ENCODE measurements at regions not wholly inside any gene's neighbourhood (a gene's known extent, or its start where the extent isn't known, plus 50 kb on each side); places are given as distances from the start of the nearest gene placed in this dataset.

- DNase-seq (ENCODE audit: low spot score), result no peak
- in situ Hi-C loops (cut with MboI; ENCODE audit: low pct_unique_long_range_greater_than_20kb, low sequenced_read_pairs, unreplicated experiment), result no loop called here
- TF ChIP-seq CTCF (IDR thresholded peaks at IDR 0.05; ENCODE audit: extremely low read depth, insufficient read depth, missing control alignments), result no peak
Measured at GRCh38 chr4:184315675-184316359, 98.1 kb upstream of the ENPP6 start.

GRCh38 chr4:184313702-184314659 is 96.3 kb upstream of the ENPP6 start:
- TF ChIP-seq CTCF (IDR thresholded peaks at IDR 0.05; ENCODE audit: extremely low read depth, insufficient read depth, missing control alignments), result no peak
- DNase-seq (ENCODE audit: low spot score), result peak; percentile 77
- in situ Hi-C loops (cut with MboI; ENCODE audit: low pct_unique_long_range_greater_than_20kb, low sequenced_read_pairs, unreplicated experiment), result no loop called here

GRCh38 chr4:184313058-184313581 is 95.4 kb upstream of the ENPP6 start:
- DNase-seq (ENCODE audit: low spot score), result no peak
- in situ Hi-C loops (cut with MboI; ENCODE audit: low pct_unique_long_range_greater_than_20kb, low sequenced_read_pairs, unreplicated experiment), result no loop called here
- TF ChIP-seq CTCF (IDR thresholded peaks at IDR 0.05; ENCODE audit: extremely low read depth, insufficient read depth, missing control alignments), result no peak

- TF ChIP-seq CTCF (IDR thresholded peaks at IDR 0.05; ENCODE audit: extremely low read depth, insufficient read depth, missing control alignments), result no peak
- DNase-seq (ENCODE audit: low spot score), result no peak
- in situ Hi-C loops (cut with MboI; ENCODE audit: low pct_unique_long_range_greater_than_20kb, low sequenced_read_pairs, unreplicated experiment), result no loop called here
Measured at GRCh38 chr4:184312126-184312525, 94.5 kb upstream of the ENPP6 start.

- no peak for TF ChIP-seq CTCF (IDR thresholded peaks at IDR 0.05; ENCODE audit: extremely low read depth, insufficient read depth, missing control alignments)
- in situ Hi-C loops (cut with MboI; ENCODE audit: low pct_unique_long_range_greater_than_20kb, low sequenced_read_pairs, unreplicated experiment), result no loop called here
- DNase-seq (ENCODE audit: low spot score), result no peak
Measured at GRCh38 chr4:184310881-184311709, 93.4 kb upstream of the ENPP6 start.

- no peak for DNase-seq (ENCODE audit: low spot score)
- TF ChIP-seq CTCF (IDR thresholded peaks at IDR 0.05; ENCODE audit: extremely low read depth, insufficient read depth, missing control alignments), result peak; percentile 55
- in situ Hi-C loops (cut with MboI; ENCODE audit: low pct_unique_long_range_greater_than_20kb, low sequenced_read_pairs, unreplicated experiment), result no loop called here
Measured at GRCh38 chr4:184310171-184310567, 92.5 kb upstream of the ENPP6 start.

All from GM13977 (cell line).